ENCODE measurements at regions not wholly inside any gene's neighbourhood (a gene's known extent, or its start where the extent isn't known, plus 50 kb on each side); places are given as distances from the start of the nearest gene placed in this dataset.

DNA sequence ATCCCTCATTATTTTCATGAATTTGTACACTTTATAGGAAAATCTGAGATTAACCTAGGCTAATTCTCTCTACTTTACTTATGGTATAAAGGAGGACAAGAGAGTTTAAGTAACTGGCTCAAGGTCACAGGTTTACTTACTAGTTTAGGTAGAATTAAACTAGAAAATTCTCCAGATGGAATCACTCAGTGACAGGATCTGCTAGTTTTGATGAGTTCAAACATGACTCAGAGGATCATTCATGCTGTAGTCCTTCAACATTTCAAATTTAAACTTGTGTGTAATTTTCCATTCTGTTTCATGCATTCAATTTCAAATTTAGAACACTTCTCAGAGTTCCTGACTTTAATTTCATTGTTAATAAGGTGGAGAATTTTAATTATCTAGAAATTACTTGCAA is 485.7 kb upstream of the TUSC1 start:
- TF ChIP-seq, protein P1, sequence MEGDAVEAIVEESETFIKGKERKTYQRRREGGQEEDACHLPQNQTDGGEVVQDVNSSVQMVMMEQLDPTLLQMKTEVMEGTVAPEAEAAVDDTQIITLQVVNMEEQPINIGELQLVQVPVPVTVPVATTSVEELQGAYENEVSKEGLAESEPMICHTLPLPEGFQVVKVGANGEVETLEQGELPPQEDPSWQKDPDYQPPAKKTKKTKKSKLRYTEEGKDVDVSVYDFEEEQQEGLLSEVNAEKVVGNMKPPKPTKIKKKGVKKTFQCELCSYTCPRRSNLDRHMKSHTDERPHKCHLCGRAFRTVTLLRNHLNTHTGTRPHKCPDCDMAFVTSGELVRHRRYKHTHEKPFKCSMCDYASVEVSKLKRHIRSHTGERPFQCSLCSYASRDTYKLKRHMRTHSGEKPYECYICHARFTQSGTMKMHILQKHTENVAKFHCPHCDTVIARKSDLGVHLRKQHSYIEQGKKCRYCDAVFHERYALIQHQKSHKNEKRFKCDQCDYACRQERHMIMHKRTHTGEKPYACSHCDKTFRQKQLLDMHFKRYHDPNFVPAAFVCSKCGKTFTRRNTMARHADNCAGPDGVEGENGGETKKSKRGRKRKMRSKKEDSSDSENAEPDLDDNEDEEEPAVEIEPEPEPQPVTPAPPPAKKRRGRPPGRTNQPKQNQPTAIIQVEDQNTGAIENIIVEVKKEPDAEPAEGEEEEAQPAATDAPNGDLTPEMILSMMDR (conservative IDR thresholded peaks at IDR 0.05; ENCODE audit: low read length): no peak
- no peak for TF ChIP-seq EZH2phosphoT487 (IDR thresholded peaks at IDR 0.05; ENCODE audit: borderline replicate concordance)
